ENCODE measurements at regions not wholly inside any gene's neighbourhood (a gene's known extent, or its start where the extent isn't known, plus 50 kb on each side); places are given as distances from the start of the nearest gene placed in this dataset.

- TF ChIP-seq, protein P1, sequence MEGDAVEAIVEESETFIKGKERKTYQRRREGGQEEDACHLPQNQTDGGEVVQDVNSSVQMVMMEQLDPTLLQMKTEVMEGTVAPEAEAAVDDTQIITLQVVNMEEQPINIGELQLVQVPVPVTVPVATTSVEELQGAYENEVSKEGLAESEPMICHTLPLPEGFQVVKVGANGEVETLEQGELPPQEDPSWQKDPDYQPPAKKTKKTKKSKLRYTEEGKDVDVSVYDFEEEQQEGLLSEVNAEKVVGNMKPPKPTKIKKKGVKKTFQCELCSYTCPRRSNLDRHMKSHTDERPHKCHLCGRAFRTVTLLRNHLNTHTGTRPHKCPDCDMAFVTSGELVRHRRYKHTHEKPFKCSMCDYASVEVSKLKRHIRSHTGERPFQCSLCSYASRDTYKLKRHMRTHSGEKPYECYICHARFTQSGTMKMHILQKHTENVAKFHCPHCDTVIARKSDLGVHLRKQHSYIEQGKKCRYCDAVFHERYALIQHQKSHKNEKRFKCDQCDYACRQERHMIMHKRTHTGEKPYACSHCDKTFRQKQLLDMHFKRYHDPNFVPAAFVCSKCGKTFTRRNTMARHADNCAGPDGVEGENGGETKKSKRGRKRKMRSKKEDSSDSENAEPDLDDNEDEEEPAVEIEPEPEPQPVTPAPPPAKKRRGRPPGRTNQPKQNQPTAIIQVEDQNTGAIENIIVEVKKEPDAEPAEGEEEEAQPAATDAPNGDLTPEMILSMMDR (IDR thresholded peaks at IDR 0.05), result no peak
These were observed 1133.0 kb upstream of the LRRTM1 start for GRCh38 chr2:81437456-81438000.

DNA sequence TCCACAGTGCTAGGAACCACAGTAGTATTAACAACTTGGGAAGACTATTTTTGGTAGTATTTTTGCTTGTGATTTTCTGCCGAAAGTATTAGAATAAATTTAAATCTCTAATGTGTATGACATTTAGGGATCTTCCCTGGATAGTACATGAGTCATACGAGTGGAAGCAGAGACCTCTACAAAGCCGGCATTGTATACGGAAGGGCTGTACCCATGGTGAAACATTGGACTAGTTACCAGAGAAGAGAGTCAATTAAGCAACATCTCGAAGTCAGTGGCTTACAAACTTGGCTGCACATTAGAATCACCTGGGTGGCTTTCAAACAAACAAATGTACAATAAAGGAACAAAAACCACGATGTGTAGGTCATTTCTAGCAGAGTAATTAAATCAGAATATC is 1131.7 kb upstream of the LRRTM1 start:
- TF ChIP-seq, protein P1 (IDR thresholded peaks at IDR 0.05), result no peak

GRCh38 chr2:81412681-81413080 is 1108.1 kb upstream of the LRRTM1 start:
- TF ChIP-seq, protein P1 (IDR thresholded peaks at IDR 0.05), result no peak

DNA sequence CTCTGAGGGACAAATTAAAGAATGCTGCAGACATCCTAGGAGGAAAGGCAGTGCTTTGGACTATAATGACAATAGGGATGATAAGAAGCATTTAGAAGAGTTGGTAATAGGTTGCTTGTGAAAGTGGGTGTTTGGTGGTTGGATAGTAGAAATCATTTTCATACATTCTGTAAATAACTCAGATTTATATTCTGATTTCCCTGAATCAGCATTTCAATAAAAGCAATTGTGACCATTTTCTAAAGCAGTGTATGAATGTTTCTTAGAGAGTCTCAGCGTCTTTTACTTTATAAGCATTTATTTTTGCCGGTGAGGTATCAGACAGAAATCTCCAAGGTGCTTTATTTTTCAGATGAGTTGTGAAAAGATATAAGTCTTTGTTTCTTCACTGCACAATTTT is 1099.0 kb upstream of the LRRTM1 start:
- TF ChIP-seq, protein P1 (IDR thresholded peaks at IDR 0.05), result no peak

DNA sequence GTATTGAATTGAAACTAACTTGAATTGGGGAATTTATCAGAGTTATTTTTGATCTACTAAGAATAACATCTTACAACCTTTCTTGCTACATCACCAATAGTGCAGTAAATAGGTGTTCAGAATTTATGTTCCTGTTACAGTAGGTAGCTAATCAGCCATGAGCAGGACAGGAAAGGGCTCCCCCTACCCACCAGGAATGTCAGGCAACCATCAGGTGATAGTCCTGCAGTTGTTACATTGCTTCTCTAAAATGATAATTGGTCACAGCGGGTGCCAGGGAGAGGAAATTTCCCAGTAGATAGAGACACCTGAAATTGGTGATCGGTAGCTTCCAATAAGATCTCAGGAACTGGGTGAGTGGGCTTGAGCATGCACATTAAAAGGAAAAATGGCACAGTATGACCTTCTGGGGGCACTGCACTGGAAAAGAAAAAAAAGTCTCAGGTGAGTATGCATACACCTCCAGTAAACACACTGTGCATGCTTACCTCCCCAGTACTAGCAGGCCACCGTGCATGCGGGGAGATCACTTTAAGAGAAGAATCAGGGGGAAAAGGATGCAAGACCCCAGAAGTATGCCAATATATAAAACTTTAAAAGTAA is 1092.0 kb upstream of the LRRTM1 start:
- TF ChIP-seq, protein P1 (IDR thresholded peaks at IDR 0.05), result no peak

DNA sequence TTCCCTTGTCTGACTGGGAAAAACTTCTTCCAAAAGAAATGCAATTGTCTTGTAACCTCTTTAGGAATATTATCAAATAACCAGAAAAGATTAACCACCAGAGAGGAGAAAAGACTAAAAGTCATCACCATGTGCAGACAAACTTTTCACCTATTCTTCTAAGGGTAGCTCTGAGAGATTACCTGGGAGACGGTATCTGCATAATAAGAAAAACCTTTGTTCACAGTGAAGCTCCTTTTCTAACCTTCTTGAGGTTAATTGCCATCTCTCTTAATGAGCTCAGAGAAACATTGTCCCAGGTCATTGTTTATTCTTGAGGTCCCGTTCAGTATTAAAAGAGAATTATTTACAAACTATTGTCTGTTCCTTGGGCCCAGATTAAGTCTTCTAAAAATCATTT is 1091.2 kb upstream of the LRRTM1 start:
- TF ChIP-seq, protein P1 (IDR thresholded peaks at IDR 0.05), result no peak

GRCh38 chr2:81389203-81389602 is 1084.7 kb upstream of the LRRTM1 start:
- TF ChIP-seq, protein P1 (IDR thresholded peaks at IDR 0.05), result peak; percentile 47

DNA sequence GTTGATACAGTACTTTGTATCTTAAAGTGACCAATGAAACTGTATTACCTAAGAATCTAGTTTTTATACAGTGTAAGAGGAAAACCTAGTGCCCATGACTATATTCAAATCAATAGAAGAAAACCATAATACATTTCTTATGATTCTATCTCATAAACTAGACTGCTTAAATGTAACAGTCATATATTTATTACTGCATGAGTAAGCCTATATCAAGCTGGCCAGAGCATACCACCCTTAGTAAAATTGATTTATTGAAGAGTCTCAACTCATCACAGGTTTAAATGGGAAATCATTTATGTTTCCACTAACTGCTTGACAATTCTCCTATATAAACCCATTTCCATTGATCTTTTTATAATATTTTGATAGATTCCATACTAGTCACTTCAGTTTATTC is 1059.2 kb upstream of the LRRTM1 start:
- TF ChIP-seq, protein P1 (IDR thresholded peaks at IDR 0.05), result no peak
